BJ (cell line): ENCODE measurements at regions not wholly inside any gene's neighbourhood (a gene's known extent, or its start where the extent isn't known, plus 50 kb on each side); places are given as distances from the start of the nearest gene placed in this dataset.

Experiments used
- CTCF ChIA-PET: fragments of 350-600 bp; formaldehyde crosslinking; extraction: SDS; loops from one replicate; lab custom pipeline; 2021; ENCODE audit warnings: antibody characterized with exemption, inconsistent platforms; lab: Yijun Ruan, JAX
- POLR2A ChIA-PET: fragments of 300-600 bp; sonication (Branson Sonifier 250); formaldehyde crosslinking; extraction: SDS; loops from one replicate; lab custom pipeline; 2021; ENCODE audit warnings: antibody characterized with exemption; lab: Charles Lee
- DNase-seq: peaks from one replicate; pipeline ENCODE4 v3.0.0-alpha.2; 2011; ENCODE audit warnings: low read depth
- H3K27me3 ChIP-seq: 2 replicates; pipeline ENCODE4 v1.6.0; 2011; ENCODE audit warnings: low read length; ENCODE audit not compliant: control insufficient read depth, insufficient read depth
- H3K36me3 ChIP-seq: 2 replicates; pipeline ENCODE4 v1.5.1; 2011; ENCODE audit warnings: low read length; ENCODE audit not compliant: control insufficient read depth, insufficient read depth
- H3K4me3 ChIP-seq: 2 replicates; pipeline ENCODE4 v1.5.1; 2011; ENCODE audit warnings: low read depth, mild to moderate bottlenecking, control low read depth, low read length
- TF ChIP-seq, protein P1 (sequence below): IDR thresholded peaks from 2 replicates; pipeline ENCODE4 v1.5.1; 2011; ENCODE audit warnings: low read depth, mild to moderate bottlenecking, control low read depth, inconsistent platforms, low read length, moderate library complexity; ENCODE audit not compliant: insufficient read depth

DNA sequence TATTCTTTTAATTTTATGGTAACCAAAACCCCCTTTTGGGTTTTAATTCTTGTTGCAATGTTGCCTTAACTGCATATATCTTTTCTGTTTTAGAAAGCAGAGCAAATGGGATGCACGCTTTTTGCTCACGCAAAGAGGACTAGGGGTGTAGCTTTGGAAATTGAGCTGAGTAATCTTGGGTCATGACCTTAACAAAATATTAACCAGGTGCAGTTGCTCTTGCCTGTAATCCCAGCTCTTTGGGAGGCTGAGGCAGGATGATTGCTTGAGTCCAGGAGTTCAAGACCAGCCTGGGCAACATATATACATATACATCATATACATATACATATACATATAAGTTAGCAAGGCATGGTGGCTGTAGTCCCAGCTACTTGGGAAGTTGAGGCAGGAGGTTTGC, 172.9 kb upstream of the BMPER start:
- CTCF ChIA-PET = interaction anchor here (0.6 kb wide), 1 partner anchor 236 kb away, joined by 3 read pairs; no protein-coding TSS in a partner anchor

DNA sequence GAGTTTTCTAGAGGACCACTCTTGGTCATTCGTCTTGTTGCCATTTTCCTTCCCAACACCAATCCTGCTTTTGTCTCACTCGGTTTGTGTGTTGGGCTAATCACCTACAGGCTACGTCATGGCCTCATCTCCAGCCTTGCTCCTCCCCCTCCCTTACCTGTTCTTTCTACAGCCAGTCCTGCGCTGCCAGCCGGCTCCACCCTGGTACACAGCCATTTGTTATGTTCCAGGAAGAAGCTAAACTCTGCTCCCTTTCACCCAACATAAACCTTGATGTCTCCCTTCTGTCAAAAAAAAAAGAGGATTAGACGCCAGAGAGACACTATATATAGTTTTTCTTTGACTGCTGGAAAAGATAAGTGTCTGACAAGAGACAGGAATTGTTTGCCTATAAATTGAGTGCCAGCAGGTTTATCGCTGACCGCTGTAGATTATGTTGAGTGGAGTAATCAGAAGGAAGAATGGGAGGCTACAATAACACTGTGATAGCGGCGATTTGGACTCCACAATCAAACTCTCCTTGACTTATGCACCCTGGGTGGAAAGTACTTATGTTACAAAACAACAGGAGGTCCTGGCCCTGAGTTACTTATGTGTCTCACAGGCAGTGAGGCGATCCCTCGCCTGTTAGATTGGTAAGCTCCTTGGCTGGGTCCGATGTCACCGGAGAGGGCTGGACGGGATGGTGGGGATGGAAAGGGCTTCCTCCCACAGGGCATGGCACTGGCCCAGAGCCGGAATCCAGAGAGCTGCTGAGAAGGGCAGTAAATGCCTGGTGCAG, 171.3 kb upstream of the BMPER start:
- no peaks in the 10 kb centered on the region for H3K27me3 ChIP-seq
- H3K4me3 ChIP-seq = no peak overlapping the region
- DNase-seq = no peak
- TF ChIP-seq, protein P1, sequence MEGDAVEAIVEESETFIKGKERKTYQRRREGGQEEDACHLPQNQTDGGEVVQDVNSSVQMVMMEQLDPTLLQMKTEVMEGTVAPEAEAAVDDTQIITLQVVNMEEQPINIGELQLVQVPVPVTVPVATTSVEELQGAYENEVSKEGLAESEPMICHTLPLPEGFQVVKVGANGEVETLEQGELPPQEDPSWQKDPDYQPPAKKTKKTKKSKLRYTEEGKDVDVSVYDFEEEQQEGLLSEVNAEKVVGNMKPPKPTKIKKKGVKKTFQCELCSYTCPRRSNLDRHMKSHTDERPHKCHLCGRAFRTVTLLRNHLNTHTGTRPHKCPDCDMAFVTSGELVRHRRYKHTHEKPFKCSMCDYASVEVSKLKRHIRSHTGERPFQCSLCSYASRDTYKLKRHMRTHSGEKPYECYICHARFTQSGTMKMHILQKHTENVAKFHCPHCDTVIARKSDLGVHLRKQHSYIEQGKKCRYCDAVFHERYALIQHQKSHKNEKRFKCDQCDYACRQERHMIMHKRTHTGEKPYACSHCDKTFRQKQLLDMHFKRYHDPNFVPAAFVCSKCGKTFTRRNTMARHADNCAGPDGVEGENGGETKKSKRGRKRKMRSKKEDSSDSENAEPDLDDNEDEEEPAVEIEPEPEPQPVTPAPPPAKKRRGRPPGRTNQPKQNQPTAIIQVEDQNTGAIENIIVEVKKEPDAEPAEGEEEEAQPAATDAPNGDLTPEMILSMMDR = no peak
- no peaks in the 10 kb centered on the region for H3K36me3 ChIP-seq
- ChIA-PET POLR2A (no interaction called here), CTCF (no interaction called here)

More for the DNA sequence above, 172.9 kb upstream of the BMPER start:
- TF ChIP-seq, protein P1 = no peak
- no peak overlapping the region for H3K4me3 ChIP-seq
- DNase-seq = no peak
- H3K36me3 ChIP-seq = no peaks in the 10 kb centered on the region
- H3K27me3 ChIP-seq = no peaks in the 10 kb centered on the region
- POLR2A ChIA-PET = no interaction called here

- Histone ChIP-seq H3K36me3 (no peaks in the 10 kb centered on the region), H3K27me3 (no peaks in the 10 kb centered on the region), H3K4me3 (no peak overlapping the region)
- TF ChIP-seq, protein P1 = no peak
- POLR2A ChIA-PET = no interaction called here
- no peak for DNase-seq
- CTCF ChIA-PET = no interaction called here
Measured at GRCh38 chr7:33735403-33735802, 169.9 kb upstream of the BMPER start.

- DNase-seq = no peak
- H3K36me3 ChIP-seq = no peaks in the 10 kb centered on the region
- POLR2A ChIA-PET = no interaction called here
- no peaks in the 10 kb centered on the region for H3K27me3 ChIP-seq
- TF ChIP-seq, protein P1 = no peak
- CTCF ChIA-PET = interaction anchor here (1.9 kb wide), 1 partner anchor 7 kb away, joined by 5 read pairs; no protein-coding TSS in a partner anchor
- H3K4me3 ChIP-seq = no peak overlapping the region
Measured at GRCh38 chr7:33736521-33737221, 168.7 kb upstream of the BMPER start.

DNA sequence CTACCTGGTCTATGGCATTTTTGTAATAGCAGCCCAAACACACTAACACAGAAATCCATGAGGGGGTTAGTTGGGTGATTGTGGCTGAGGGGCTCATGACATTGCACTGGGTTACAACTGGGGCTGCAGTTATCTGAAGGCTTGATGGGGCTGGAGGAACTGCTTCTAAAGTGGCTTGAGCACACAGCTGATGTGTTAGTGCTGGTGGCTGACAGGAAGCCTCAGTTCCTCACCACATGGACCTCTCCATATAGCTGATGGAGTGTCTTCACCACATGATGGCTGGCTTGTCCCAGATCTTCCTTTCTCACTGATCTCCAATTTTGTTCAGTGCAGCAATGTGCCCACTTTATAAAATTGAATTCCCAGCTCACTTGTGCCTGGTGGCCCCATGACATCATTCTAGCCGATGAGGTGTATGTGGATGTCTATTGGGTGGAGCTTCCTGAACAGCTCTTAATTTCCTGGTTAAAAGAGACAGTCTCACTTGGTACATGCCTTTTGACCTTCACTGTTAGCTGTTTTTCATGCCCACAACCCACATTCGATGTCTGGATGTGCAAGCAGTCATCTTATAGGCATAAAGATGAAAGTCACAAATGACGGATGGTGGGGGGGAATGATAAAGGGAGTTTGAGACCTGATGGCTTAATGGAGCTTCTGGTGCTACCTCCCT, 166.9 kb upstream of the BMPER start:
- DNase-seq = no peak
- POLR2A ChIA-PET = no interaction called here
- no peaks in the 10 kb centered on the region for H3K27me3 ChIP-seq
- CTCF ChIA-PET = interaction anchor here (0.6 to 1.9 kb wide), 3 partner anchors 9 to 290 kb away, joined by 3 to 5 read pairs (median 4); no protein-coding TSS in a partner anchor
- no peak overlapping the region for H3K4me3 ChIP-seq
- H3K36me3 ChIP-seq = no peaks in the 10 kb centered on the region
- TF ChIP-seq, protein P1 = no peak
